Middle frontal gyrus (tissue), 1 donor: ENCODE measurements at regions not wholly inside any gene's neighbourhood (a gene's known extent, or its start where the extent isn't known, plus 50 kb on each side); places are given as distances from the start of the nearest gene placed in this dataset.
"Not testable (repeated sequence)": the region's sequence is repeated elsewhere in the genome, so short reads cannot be mapped to it uniquely, and the experiment has no call there.

Experiments
- DNase-seq: peaks from one replicate; pipeline ENCODE4 v3.0.0-alpha.2; 2015; ENCODE audit warnings: low spot score; ENCODE audit errors: extremely low spot score

DNA sequence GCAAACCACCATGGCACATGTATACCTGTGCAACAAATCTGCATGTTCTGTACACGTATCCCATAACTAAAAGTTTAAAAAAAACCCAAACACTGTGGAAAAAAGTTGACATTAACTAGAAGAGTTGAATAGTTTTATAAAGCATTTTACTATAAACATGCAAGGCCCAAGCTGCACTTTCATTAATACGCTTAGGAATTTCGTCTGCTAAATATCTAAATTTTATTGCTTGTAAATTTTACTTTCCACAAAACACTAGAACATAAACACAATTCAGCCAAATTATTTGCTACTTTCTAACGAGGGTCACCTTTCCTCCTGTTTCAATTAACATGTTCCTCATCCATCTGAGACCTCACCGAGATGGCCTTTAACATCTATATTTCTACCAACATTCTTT, 74.4 kb upstream of the MAN1A1 start:
- no peak for DNase-seq

DNA sequence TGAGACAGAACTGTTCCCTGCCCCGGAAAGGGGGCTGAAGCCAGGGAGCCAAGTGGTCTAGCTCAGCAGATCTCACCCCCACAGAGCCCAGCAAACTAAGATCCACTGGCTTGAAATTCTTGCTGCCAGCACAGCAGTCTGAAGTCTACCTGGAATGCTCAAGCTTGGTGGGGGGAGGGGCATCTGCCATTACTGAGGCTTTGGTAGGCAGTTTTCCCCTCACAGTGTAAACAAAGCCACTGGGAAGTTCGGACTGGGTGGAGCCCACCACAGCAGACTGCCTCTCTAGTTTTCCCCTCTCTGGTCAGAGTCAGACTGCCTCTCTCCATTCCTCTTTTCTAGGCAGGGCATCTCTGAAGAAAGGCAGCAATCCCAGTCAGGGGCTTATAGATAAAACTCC, 68.5 kb upstream of the MAN1A1 start:
- not testable (repeated sequence) for DNase-seq

DNA sequence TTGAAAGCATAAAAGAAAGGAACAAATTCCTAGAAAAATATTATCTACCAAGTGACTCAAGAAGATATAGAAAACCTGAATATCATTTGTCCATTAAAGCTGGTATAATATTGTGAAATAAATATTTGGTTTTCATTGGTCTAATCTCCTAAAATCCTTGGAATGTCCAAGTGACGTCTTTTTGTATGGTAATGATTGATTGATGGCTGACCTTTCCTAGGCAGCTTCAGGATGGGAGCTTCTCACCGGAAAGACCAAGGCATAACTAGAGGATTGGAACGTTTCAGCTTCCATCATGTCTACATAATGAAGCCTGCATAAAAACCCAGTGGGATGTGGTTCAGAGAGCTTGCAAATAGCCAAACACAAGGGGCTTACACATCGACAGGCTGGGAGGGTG, 57.6 kb upstream of the MAN1A1 start:
- DNase-seq = no peak

DNA sequence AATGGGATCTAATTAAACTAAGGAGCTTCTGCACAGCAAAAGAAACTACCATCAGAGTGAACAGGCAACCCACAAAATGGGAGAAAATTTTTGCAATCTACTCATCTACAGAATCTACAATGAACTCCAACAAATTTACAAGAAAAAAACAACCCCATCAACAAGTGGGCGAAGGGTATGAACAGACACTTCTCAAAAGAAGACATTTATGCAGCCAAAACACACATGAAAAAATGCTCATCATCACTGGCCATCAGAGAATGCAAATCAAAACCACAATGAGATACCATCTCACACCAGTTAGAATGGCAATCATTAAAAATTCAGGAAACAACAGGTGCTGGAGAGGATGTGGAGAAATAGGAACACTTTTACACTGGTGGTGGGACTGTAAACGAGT, 55.6 kb upstream of the MAN1A1 start:
- not testable (repeated sequence) for DNase-seq
